Astrocyte (in vitro differentiated cells and primary cell): ENCODE measurements at regions not wholly inside any gene's neighbourhood (a gene's known extent, or its start where the extent isn't known, plus 50 kb on each side); places are given as distances from the start of the nearest gene placed in this dataset.

ENCODE experiments used
- DNase-seq: peaks from one replicate; pipeline ENCODE4 v3.0.0-alpha.2; 2010; ENCODE audit warnings: low read depth
- FAIRE-seq: peaks from 2 replicates; lab custom pipeline; 2011; peaks lifted over from hg19 to GRCh38; lab: Jason Lieb, UNC
- H2AFZ ChIP-seq: 2 replicates; pipeline ENCODE4 v1.6.0; 2012; ENCODE audit warnings: low read depth, low read length, inconsistent platforms
- H3K27ac ChIP-seq: 2 replicates; pipeline ENCODE4 v1.5.1; 2011; ENCODE audit warnings: low read depth, low read length, inconsistent platforms
- H3K27me3 ChIP-seq: 2 replicates; pipeline ENCODE4 v1.6.0; 2011; ENCODE audit warnings: low read length, inconsistent platforms; ENCODE audit not compliant: insufficient read depth
- H3K36me3 ChIP-seq: 2 replicates; pipeline ENCODE4 v1.5.1; 2011; ENCODE audit warnings: low read length, inconsistent platforms; ENCODE audit not compliant: insufficient read depth
- H3K4me1 ChIP-seq: 2 replicates; pipeline ENCODE4 v1.5.1; 2011; ENCODE audit warnings: low read length, inconsistent platforms; ENCODE audit not compliant: insufficient read depth
- H3K4me2 ChIP-seq: 2 replicates; pipeline ENCODE4 v1.6.0; 2012; ENCODE audit warnings: low read length, inconsistent platforms
- H3K4me3 ChIP-seq: 2 replicates; pipeline ENCODE4 v1.5.1; 2011; ENCODE audit warnings: low read depth, mild to moderate bottlenecking, low read length, inconsistent platforms; ENCODE audit not compliant: insufficient read depth
- H3K79me2 ChIP-seq: 2 replicates; pipeline ENCODE4 v1.6.0; 2012; ENCODE audit warnings: mild to moderate bottlenecking, low read length, inconsistent platforms; ENCODE audit not compliant: insufficient read depth
- H3K9ac ChIP-seq: 2 replicates; pipeline ENCODE4 v1.6.0; 2012; ENCODE audit warnings: mild to moderate bottlenecking, low read length, inconsistent platforms
- H3K9me3 ChIP-seq: 2 replicates; pipeline ENCODE4 v1.5.1; 2012; ENCODE audit warnings: low read depth, mild to moderate bottlenecking, low read length, inconsistent platforms; ENCODE audit not compliant: insufficient read depth
- H4K20me1 ChIP-seq: 2 replicates; pipeline ENCODE4 v1.6.0; 2012; ENCODE audit warnings: low read length, inconsistent platforms; ENCODE audit not compliant: insufficient read depth
- H3K27ac Mint-ChIP-seq: one replicate; pipeline ENCODE4 v1.8.0; 2021; ENCODE audit warnings: mild to moderate bottlenecking, mixed read lengths; ENCODE audit not compliant: unreplicated experiment
- H3K27me3 Mint-ChIP-seq: one replicate; pipeline ENCODE4 v1.8.0; 2021; ENCODE audit warnings: low read depth, mixed read lengths; ENCODE audit not compliant: unreplicated experiment
- H3K36me3 Mint-ChIP-seq: one replicate; pipeline ENCODE4 v1.8.0; 2021; ENCODE audit warnings: low read depth, mixed read lengths; ENCODE audit not compliant: unreplicated experiment
- H3K4me1 Mint-ChIP-seq: one replicate; pipeline ENCODE4 v1.8.0; 2021; ENCODE audit warnings: low read depth, mixed read lengths; ENCODE audit not compliant: unreplicated experiment
- H3K4me3 Mint-ChIP-seq: one replicate; pipeline ENCODE4 v1.8.0; 2021; ENCODE audit warnings: mild to moderate bottlenecking, moderate library complexity, mixed read lengths; ENCODE audit not compliant: unreplicated experiment
- H3K9me3 Mint-ChIP-seq: one replicate; pipeline ENCODE4 v1.8.0; 2021; ENCODE audit warnings: mild to moderate bottlenecking, mixed read lengths; ENCODE audit not compliant: unreplicated experiment
- EZH2 ChIP-seq: IDR thresholded peaks from 2 replicates; pipeline ENCODE4 v1.6.1; 2012; ENCODE audit warnings: mild to moderate bottlenecking, low read length, inconsistent platforms; ENCODE audit not compliant: insufficient read depth
- TF ChIP-seq, protein P1 (sequence below): IDR thresholded peaks from 2 replicates; pipeline ENCODE4 v1.5.1; 2011; ENCODE audit warnings: low read depth, mild to moderate bottlenecking, inconsistent platforms, low read length, moderate library complexity; ENCODE audit not compliant: insufficient read depth

DNA sequence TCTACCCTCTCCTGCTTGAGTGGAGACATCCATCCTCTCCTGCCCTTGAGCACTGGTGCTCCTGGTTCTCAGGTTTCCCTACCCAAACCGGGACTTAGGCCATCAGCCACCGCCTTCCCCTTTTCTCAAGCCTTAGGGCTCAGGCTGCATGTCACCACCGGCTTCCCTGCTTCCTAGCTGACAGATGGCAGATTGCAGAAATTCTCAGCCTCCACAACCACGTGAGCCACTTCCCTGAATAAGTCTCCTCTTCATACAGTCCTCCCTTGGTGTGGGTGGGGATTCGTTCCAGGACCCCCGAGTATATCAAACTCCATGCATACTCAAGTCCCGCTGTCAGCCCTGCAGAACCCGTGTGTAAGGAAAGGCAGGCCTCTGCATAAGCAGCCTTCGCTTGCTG is 203.5 kb upstream of the ZNF32 start:
- Histone ChIP-seq H3K36me3 (no peaks in the 10 kb centered on the region), H3K79me2 (no peaks in the 10 kb centered on the region), H3K9me3 (no peaks in the 10 kb centered on the region), H3K4me2 (no peak overlapping the region), H3K27ac (no peak overlapping the region), H3K9ac (no peak overlapping the region), H3K4me1 (peaks cover 9% of the 10 kb centered on the region), H3K4me3 (no peak overlapping the region), H2AFZ (no peak overlapping the region), H4K20me1 (no peaks in the 10 kb centered on the region), H3K27me3 (peaks cover 25% of the 10 kb centered on the region)
- no peak overlapping the region for H3K27ac Mint-ChIP-seq
- peaks cover 5% of the 10 kb centered on the region for H3K9me3 Mint-ChIP-seq
- no peak for DNase-seq
- H3K4me3 Mint-ChIP-seq, result no peak overlapping the region
- FAIRE-seq, result no peak
- peaks cover 8% of the 10 kb centered on the region for H3K27me3 Mint-ChIP-seq
- TF ChIP-seq, protein P1, sequence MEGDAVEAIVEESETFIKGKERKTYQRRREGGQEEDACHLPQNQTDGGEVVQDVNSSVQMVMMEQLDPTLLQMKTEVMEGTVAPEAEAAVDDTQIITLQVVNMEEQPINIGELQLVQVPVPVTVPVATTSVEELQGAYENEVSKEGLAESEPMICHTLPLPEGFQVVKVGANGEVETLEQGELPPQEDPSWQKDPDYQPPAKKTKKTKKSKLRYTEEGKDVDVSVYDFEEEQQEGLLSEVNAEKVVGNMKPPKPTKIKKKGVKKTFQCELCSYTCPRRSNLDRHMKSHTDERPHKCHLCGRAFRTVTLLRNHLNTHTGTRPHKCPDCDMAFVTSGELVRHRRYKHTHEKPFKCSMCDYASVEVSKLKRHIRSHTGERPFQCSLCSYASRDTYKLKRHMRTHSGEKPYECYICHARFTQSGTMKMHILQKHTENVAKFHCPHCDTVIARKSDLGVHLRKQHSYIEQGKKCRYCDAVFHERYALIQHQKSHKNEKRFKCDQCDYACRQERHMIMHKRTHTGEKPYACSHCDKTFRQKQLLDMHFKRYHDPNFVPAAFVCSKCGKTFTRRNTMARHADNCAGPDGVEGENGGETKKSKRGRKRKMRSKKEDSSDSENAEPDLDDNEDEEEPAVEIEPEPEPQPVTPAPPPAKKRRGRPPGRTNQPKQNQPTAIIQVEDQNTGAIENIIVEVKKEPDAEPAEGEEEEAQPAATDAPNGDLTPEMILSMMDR, result no peak
- no peak for TF ChIP-seq EZH2
- peaks cover 14% of the 10 kb centered on the region for H3K4me1 Mint-ChIP-seq
- H3K36me3 Mint-ChIP-seq, result peaks cover 2% of the 10 kb centered on the region

DNA sequence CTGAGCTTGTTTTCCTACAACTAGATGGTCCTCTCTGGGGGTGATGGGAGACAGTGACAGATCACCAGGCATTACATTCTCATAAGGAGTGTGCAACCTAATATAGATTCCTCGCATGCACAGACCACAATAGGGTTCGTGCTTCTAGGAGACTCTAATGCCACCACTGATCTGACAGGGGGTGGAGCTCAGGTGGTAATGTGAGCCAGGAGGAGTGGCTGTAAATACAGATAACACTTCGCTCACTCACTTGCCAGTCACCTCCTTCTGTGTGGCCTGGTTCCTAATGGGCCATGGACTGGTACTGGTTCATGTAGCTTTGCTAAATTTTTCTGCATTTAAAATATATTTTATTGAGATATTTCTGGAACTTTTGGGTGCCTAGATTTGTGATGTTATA is 202.3 kb upstream of the ZNF32 start:
- peaks cover 8% of the 10 kb centered on the region for H3K27me3 Mint-ChIP-seq
- H3K9me3 Mint-ChIP-seq, result peaks cover 5% of the 10 kb centered on the region
- H3K27ac Mint-ChIP-seq, result no peak overlapping the region
- H3K4me3 Mint-ChIP-seq, result no peak overlapping the region
- H4K20me1 ChIP-seq, result no peaks in the 10 kb centered on the region
- H3K36me3 ChIP-seq, result no peaks in the 10 kb centered on the region
- H3K9me3 ChIP-seq, result no peaks in the 10 kb centered on the region
- TF ChIP-seq EZH2, result no peak
- TF ChIP-seq, protein P1, result no peak
- peaks cover 7% of the 10 kb centered on the region for H3K4me1 ChIP-seq
- H3K79me2 ChIP-seq, result no peaks in the 10 kb centered on the region
- DNase-seq (no peak), FAIRE-seq (no peak)
- no peak overlapping the region for H3K4me2 ChIP-seq
- H3K36me3 Mint-ChIP-seq, result peaks cover 2% of the 10 kb centered on the region
- H3K9ac ChIP-seq, result no peak overlapping the region
- no peak overlapping the region for H2AFZ ChIP-seq
- no peak overlapping the region for H3K4me3 ChIP-seq
- H3K4me1 Mint-ChIP-seq, result peaks cover 16% of the 10 kb centered on the region
- H3K27me3 ChIP-seq, result peaks cover 25% of the 10 kb centered on the region
- no peak overlapping the region for H3K27ac ChIP-seq

DNA sequence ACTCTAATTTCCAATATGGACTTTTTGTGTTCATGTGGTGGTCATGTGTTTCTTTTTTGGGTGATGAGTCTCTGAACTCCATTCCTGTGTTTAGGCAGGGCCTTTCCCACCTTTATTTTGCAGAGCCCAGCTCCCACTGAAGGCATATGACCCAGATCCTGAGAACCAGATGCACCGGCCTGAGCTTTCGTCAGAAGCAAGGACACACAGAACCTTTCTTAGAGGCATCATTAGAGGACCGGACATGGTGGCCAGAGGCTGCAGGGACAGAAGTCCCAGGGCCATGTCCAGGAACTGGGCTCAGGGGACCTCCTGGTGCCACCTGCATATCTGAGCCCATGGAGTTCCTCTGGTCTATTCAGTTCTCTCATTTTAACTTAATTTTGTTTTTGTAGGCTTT is 200.9 kb upstream of the ZNF32 start:
- no peak overlapping the region for H3K4me3 Mint-ChIP-seq
- no peak overlapping the region for H3K4me2 ChIP-seq
- H3K9me3 Mint-ChIP-seq, result peaks cover 5% of the 10 kb centered on the region
- peaks cover 18% of the 10 kb centered on the region for H3K27me3 ChIP-seq
- H3K4me3 ChIP-seq, result no peak overlapping the region
- H3K36me3 ChIP-seq, result no peaks in the 10 kb centered on the region
- DNase-seq (no peak), FAIRE-seq (no peak)
- H2AFZ ChIP-seq, result no peak overlapping the region
- H4K20me1 ChIP-seq, result no peaks in the 10 kb centered on the region
- H3K36me3 Mint-ChIP-seq, result peaks cover 2% of the 10 kb centered on the region
- H3K4me1 ChIP-seq, result peaks cover 7% of the 10 kb centered on the region
- peaks cover 8% of the 10 kb centered on the region for H3K27me3 Mint-ChIP-seq
- no peak overlapping the region for H3K27ac ChIP-seq
- H3K27ac Mint-ChIP-seq, result no peak overlapping the region
- H3K4me1 Mint-ChIP-seq, result peaks cover 27% of the 10 kb centered on the region
- H3K9me3 ChIP-seq, result no peaks in the 10 kb centered on the region
- TF ChIP-seq, protein P1, result no peak
- TF ChIP-seq EZH2, result no peak
- H3K9ac ChIP-seq, result no peak overlapping the region
- no peaks in the 10 kb centered on the region for H3K79me2 ChIP-seq
